Endothelial cell of umbilical vein (primary cell): ENCODE measurements at regions not wholly inside any gene's neighbourhood (a gene's known extent, or its start where the extent isn't known, plus 50 kb on each side); places are given as distances from the start of the nearest gene placed in this dataset.

ENCODE experiments used
- BruUV-seq: library from RNA; stranded (reverse); fragments of 400-500 nt; replicated peaks from 2 replicates; lab custom pipeline; 2021; lab: Mats Ljungman, UMichigan
- CTCF ChIA-PET: fragments of 300-600, 350-600 bp; sonication (Branson Sonifier 250); formaldehyde crosslinking; loops from one replicate; lab custom pipeline; 2021; ENCODE audit warnings: antibody characterized with exemption, inconsistent platforms; lab: Charles Lee
- POLR2A ChIA-PET: fragments of 300-600, 350-600 bp; sonication (Branson Sonifier 250); formaldehyde crosslinking; loops from one replicate; lab custom pipeline; 2021; ENCODE audit warnings: antibody characterized with exemption, inconsistent platforms; lab: Charles Lee
- DNase-seq: peaks from one replicate; pipeline ENCODE4 v3.0.0-alpha.2; 2011; ENCODE audit warnings: low read depth, low spot score
- FAIRE-seq: peaks from 2 replicates; lab custom pipeline; 2011; peaks lifted over from hg19 to GRCh38; lab: Jason Lieb, UNC
- H2AFZ ChIP-seq: 2 replicates; pipeline ENCODE4 v1.6.0; 2012; ENCODE audit warnings: low read depth, low read length, control low read depth, inconsistent platforms
- H3K27ac ChIP-seq: 2 replicates; pipeline ENCODE4 v1.5.1; 2011; ENCODE audit warnings: low read depth, mild to moderate bottlenecking, control low read depth, low read length, moderate library complexity; ENCODE audit not compliant: insufficient read depth
- H3K27me3 ChIP-seq, 2 experiments: 2 replicates each; pipeline versions ENCODE4 v1.6.0 to v1.6.1; 2011; ENCODE audit warnings: low read length in 2 of 2, mixed read lengths in 1 of 2; ENCODE audit not compliant: control insufficient read depth in 2 of 2, insufficient read depth in 2 of 2
- H3K36me3 ChIP-seq, 2 experiments: 2 replicates in 1 of 2; 3 replicates in 1 of 2; pipeline ENCODE4 v1.5.1; 2011; ENCODE audit warnings: low read length in 2 of 2, mild to moderate bottlenecking in 1 of 2, moderate library complexity in 1 of 2; ENCODE audit not compliant: control insufficient read depth in 2 of 2, insufficient read depth in 2 of 2; ENCODE audit errors: extremely low read depth in 1 of 2
- H3K4me1 ChIP-seq: 3 replicates; pipeline ENCODE4 v1.5.1; 2011; ENCODE audit warnings: mild to moderate bottlenecking, low read length; ENCODE audit not compliant: control insufficient read depth, insufficient read depth; ENCODE audit errors: extremely low read depth
- H3K4me2 ChIP-seq: 2 replicates; pipeline ENCODE4 v1.6.1; 2011; ENCODE audit warnings: low read length, control low read depth, mixed read lengths; ENCODE audit not compliant: insufficient read depth
- H3K4me3 ChIP-seq, 3 experiments: fragments of 200-600 bp in 1 of 3; sonication (generic), shearing (Covaris generic) in 1 of 3; replicated peaks in 1 of 3; 2 replicates each; pipeline ENCODE4 v1.5.1; 2011 to 2016; ENCODE audit warnings: control low read depth in 3 of 3, low read length in 3 of 3, mild to moderate bottlenecking in 2 of 3, inconsistent platforms in 1 of 3, low read depth in 1 of 3, moderate library complexity in 1 of 3; ENCODE audit not compliant: insufficient read depth in 1 of 3
- H3K79me2 ChIP-seq: 2 replicates; pipeline ENCODE4 v1.6.0; 2012; ENCODE audit warnings: low read length, inconsistent platforms; ENCODE audit not compliant: control insufficient read depth, insufficient read depth
- H3K9ac ChIP-seq: replicated peaks from 2 replicates; pipeline ENCODE3; 2011; ENCODE audit warnings: low read length, control low read depth; ENCODE audit not compliant: insufficient read depth; ENCODE audit errors: extremely low read depth
- H3K9me1 ChIP-seq: replicated peaks from 3 replicates; pipeline ENCODE4 v1.6.0; 2011; ENCODE audit warnings: mild to moderate bottlenecking, low read length; ENCODE audit not compliant: control insufficient read depth, insufficient read depth; ENCODE audit errors: extremely low read depth
- H3K9me3 ChIP-seq: replicated peaks from 2 replicates; pipeline ENCODE4 v1.5.1; 2012; ENCODE audit warnings: low read length, inconsistent platforms; ENCODE audit not compliant: control insufficient read depth, insufficient read depth
- H4K20me1 ChIP-seq: replicated peaks from 2 replicates; pipeline ENCODE3; 2011; ENCODE audit warnings: mild to moderate bottlenecking, low read length; ENCODE audit not compliant: control insufficient read depth, insufficient read depth; ENCODE audit errors: extremely low read depth
- CTCF ChIP-seq, 2 donors: IDR thresholded peaks; 1 replicate in 1 of 2; 2 replicates in 1 of 2; pipeline ENCODE4 v1.5.1; 2011; ENCODE audit warnings: low read length in 2 of 2, mild to moderate bottlenecking in 2 of 2, moderate library complexity in 2 of 2, control low read depth in 1 of 2, inconsistent platforms in 1 of 2, low read depth in 1 of 2; ENCODE audit not compliant: insufficient read depth in 1 of 2; ENCODE audit errors: extremely low read depth in 1 of 2
- EZH2 ChIP-seq: IDR thresholded peaks from 2 replicates; pipeline ENCODE4 v1.6.1; 2012; ENCODE audit warnings: borderline replicate concordance, low read depth, mild to moderate bottlenecking, moderate library complexity, low read length, inconsistent platforms; ENCODE audit not compliant: severe bottlenecking
- FOS ChIP-seq: IDR thresholded peaks from 2 replicates; pipeline ENCODE4 v1.6.1; 2011; ENCODE audit warnings: mild to moderate bottlenecking, low read length, moderate library complexity, borderline replicate concordance; ENCODE audit not compliant: insufficient read depth
- GATA2 ChIP-seq: IDR thresholded peaks from 2 replicates; pipeline ENCODE4 v1.7.0; 2011; ENCODE audit warnings: low read depth, mild to moderate bottlenecking, moderate library complexity, mixed read lengths, low read length; ENCODE audit not compliant: insufficient read length, insufficient read depth
- JUN ChIP-seq: IDR thresholded peaks from 2 replicates; pipeline ENCODE4 v1.6.1; 2011; ENCODE audit warnings: borderline replicate concordance, low read depth; ENCODE audit not compliant: insufficient read length, insufficient read depth
- MAX ChIP-seq: IDR thresholded peaks from 2 replicates; pipeline ENCODE4 v1.6.1; 2011; ENCODE audit not compliant: insufficient read depth, insufficient read length
- MYC ChIP-seq: IDR thresholded peaks from one replicate; pipeline ENCODE4 v1.6.1; 2011; ENCODE audit warnings: mild to moderate bottlenecking, low read depth, low read length
- POLR2A ChIP-seq: IDR thresholded peaks from 2 replicates; pipeline ENCODE4 v1.6.1; 2012; ENCODE audit warnings: low read depth, mild to moderate bottlenecking, control low read depth, low read length
- POLR2AphosphoS5 ChIP-seq: IDR thresholded peaks from 2 replicates; pipeline ENCODE4 v1.6.1; 2012; ENCODE audit warnings: low read depth, mild to moderate bottlenecking, control low read depth, low read length, moderate library complexity; ENCODE audit not compliant: insufficient read depth
- dilution Hi-C: fragments of 300-500 bp; cut with MboI; formaldehyde crosslinking; loops from one replicate; pipeline ENCODE4 v1.15.0; 2019; ENCODE audit warnings: low sequenced_read_pairs; ENCODE audit not compliant: extremely low pct_ligation_motif_present
- intact Hi-C: fragments of 100-400 bp; cut with micrococcal nuclease; formaldehyde crosslinking; loops from one replicate; pipeline ENCODE4 v1.10.0; 2022

- intact Hi-C loops (no loop called here), dilution Hi-C loops (no loop called here)
- no peak for FAIRE-seq
- no peak overlapping the region for H3K27ac ChIP-seq
- H3K9me1 ChIP-seq = no peaks in the 10 kb centered on the region
- H3K27me3 ChIP-seq = no peaks in the 10 kb centered on the region
- H3K9ac ChIP-seq = no peak overlapping the region
- no peak overlapping the region for H3K4me2 ChIP-seq
- H3K79me2 ChIP-seq = no peaks in the 10 kb centered on the region
- H4K20me1 ChIP-seq = no peaks in the 10 kb centered on the region
- ChIA-PET CTCF (no interaction called here), POLR2A (no interaction called here)
- no peaks in the 10 kb centered on the region for H3K4me1 ChIP-seq
- no peak overlapping the region for H3K4me3 ChIP-seq
- no peak overlapping the region for H2AFZ ChIP-seq
- BruUV-seq = no TSS peak
- DNase-seq = no peak
- TF ChIP-seq MAX (no peak), MYC (no peak), POLR2A (no peak), POLR2AphosphoS5 (no peak), GATA2 (no peak), EZH2 (no peak), CTCF (IDR thresholded peaks at IDR 0.05; ENCODE audit: extremely low read depth in 1 of 2, insufficient read depth in 1 of 2, low read depth in 1 of 2, low read length in 2 of 2) (no peak), JUN (no peak), FOS (no peak)
- no peaks in the 10 kb centered on the region for H3K36me3 ChIP-seq
- no peaks in the 10 kb centered on the region for H3K9me3 ChIP-seq
These were observed 471.4 kb upstream of the PKDCC start for GRCh38 chr2:41576423-41576822.
